Neural cell (in vitro differentiated cells): ENCODE measurements at regions not wholly inside any gene's neighbourhood (a gene's known extent, or its start where the extent isn't known, plus 50 kb on each side); places are given as distances from the start of the nearest gene placed in this dataset.

Source experiments
- H2AFZ ChIP-seq: fragments of 200-600, 300-800 bp; sonication (generic), shearing (Covaris generic); 2 replicates; pipeline ENCODE4 v1.6.0; 2014; ENCODE audit warnings: low read depth, mild to moderate bottlenecking, antibody characterized with exemption, low read length, moderate library complexity
- H3F3A ChIP-seq: fragments of 200-600 bp; shearing (Covaris generic); 2 replicates; pipeline ENCODE4 v1.6.1; 2016; ENCODE audit warnings: mild to moderate bottlenecking, moderate library complexity, mixed read lengths, antibody characterized with exemption, low read length; ENCODE audit not compliant: insufficient read depth, poor library complexity, severe bottlenecking
- H3K27ac ChIP-seq: fragments of 200-600, 300-800 bp; sonication (generic), shearing (Covaris generic); 2 replicates; pipeline ENCODE4 v1.5.1; 2014; ENCODE audit warnings: mild to moderate bottlenecking, low read length, moderate library complexity
- H3K27me3 ChIP-seq: fragments of 300-800, 200-600 bp; sonication (generic), shearing (Covaris generic); 2 replicates; pipeline ENCODE4 v1.6.0; 2014; ENCODE audit warnings: mild to moderate bottlenecking, low read depth, low read length, moderate library complexity; ENCODE audit not compliant: insufficient read depth
- H3K36me3 ChIP-seq: fragments of 300-800, 200-600 bp; sonication (generic), shearing (Covaris generic); 2 replicates; pipeline ENCODE4 v1.5.1; 2014; ENCODE audit warnings: mild to moderate bottlenecking, antibody characterized with exemption, low read length, moderate library complexity; ENCODE audit not compliant: insufficient read depth
- H3K4me2 ChIP-seq: fragments of 300-800, 200-600 bp; sonication (generic), shearing (Covaris generic); 2 replicates; pipeline ENCODE4 v1.6.0; 2014; ENCODE audit warnings: mild to moderate bottlenecking, low read length
- H3K4me3 ChIP-seq: fragments of 300-800, 200-600 bp; sonication (generic), shearing (Covaris generic); 2 replicates; pipeline ENCODE4 v1.5.1; 2014; ENCODE audit warnings: mild to moderate bottlenecking, low read length, moderate library complexity
- H3K79me2 ChIP-seq: fragments of 200-600 bp; shearing (Covaris generic); replicated peaks from 2 replicates; pipeline ENCODE4 v1.6.0; 2014; ENCODE audit warnings: mild to moderate bottlenecking, low read length, moderate library complexity; ENCODE audit not compliant: insufficient read depth
- H3K9ac ChIP-seq: fragments of 300-800, 200-600 bp; sonication (generic), shearing (Covaris generic); 2 replicates; pipeline ENCODE4 v1.6.1; 2016; ENCODE audit warnings: mild to moderate bottlenecking, low read length, mixed read lengths
- H3K9me2 ChIP-seq: fragments of 200-600 bp; shearing (Covaris generic); 2 replicates; pipeline ENCODE4 v1.6.1; 2016; ENCODE audit warnings: mild to moderate bottlenecking, low read length, mixed read lengths; ENCODE audit not compliant: insufficient read depth
- H3K9me3 ChIP-seq: fragments of 200-600, 300-800 bp; sonication (generic), shearing (Covaris generic); 2 replicates; pipeline ENCODE4 v1.6.1; 2016; ENCODE audit warnings: mild to moderate bottlenecking, mixed run types, low read length, moderate library complexity, mixed read lengths
- H4K20me1 ChIP-seq: fragments of 200-600 bp; shearing (Covaris generic); 2 replicates; pipeline ENCODE4 v1.6.1; 2016; ENCODE audit warnings: mild to moderate bottlenecking, mixed run types; ENCODE audit not compliant: insufficient read depth
- CTCF ChIP-seq: fragments of 450-650 bp; IDR thresholded peaks from 2 replicates; pipeline ENCODE4 v1.5.1; 2014; ENCODE audit warnings: antibody characterized with exemption, mild to moderate bottlenecking, moderate library complexity; ENCODE audit not compliant: poor library complexity, severe bottlenecking
- EP300 ChIP-seq: fragments of 450-650 bp; conservative IDR thresholded peaks from 2 replicates; pipeline ENCODE4 v1.6.1; 2014; ENCODE audit warnings: antibody characterized with exemption, mild to moderate bottlenecking, moderate library complexity; ENCODE audit not compliant: poor library complexity, severe bottlenecking
- EZH2 ChIP-seq: fragments of 200-600, 300-800 bp; shearing (Covaris generic), sonication (generic); IDR thresholded peaks from 2 replicates; pipeline ENCODE4 v1.6.1; 2014; ENCODE audit warnings: antibody characterized with exemption, low read length, borderline replicate concordance, mild to moderate bottlenecking; ENCODE audit not compliant: insufficient read depth, poor library complexity, severe bottlenecking
- MXI1 ChIP-seq: fragments of 450-650 bp; conservative IDR thresholded peaks from 2 replicates; pipeline ENCODE4 v1.6.1; 2014; ENCODE audit warnings: antibody characterized with exemption, mild to moderate bottlenecking; ENCODE audit not compliant: poor library complexity, severe bottlenecking
- POLR2AphosphoS5 ChIP-seq: IDR thresholded peaks from 2 replicates; pipeline ENCODE4 v1.6.1; 2012
- RAD21 ChIP-seq: fragments of 450-650 bp; conservative IDR thresholded peaks from 2 replicates; pipeline ENCODE4 v1.6.1; 2014; ENCODE audit warnings: antibody characterized with exemption, mild to moderate bottlenecking, moderate library complexity
- REST ChIP-seq: IDR thresholded peaks from 2 replicates; pipeline ENCODE4 v1.6.1; 2012; ENCODE audit warnings: borderline replicate concordance
- SMC3 ChIP-seq: fragments of 450-650 bp; conservative IDR thresholded peaks from 2 replicates; pipeline ENCODE4 v1.6.1; 2014; ENCODE audit warnings: antibody characterized with exemption, mild to moderate bottlenecking, moderate library complexity; ENCODE audit not compliant: poor library complexity
- TAF1 ChIP-seq: IDR thresholded peaks from 2 replicates; pipeline ENCODE4 v1.6.1; 2012; ENCODE audit warnings: low read depth

- Histone ChIP-seq H3K9ac (no peak overlapping the region), H2AFZ (no peak overlapping the region), H3K9me3 (no peaks in the 10 kb centered on the region), H3K27me3 (no peaks in the 10 kb centered on the region), H4K20me1 (no peaks in the 10 kb centered on the region), H3K4me3 (no peak overlapping the region), H3K4me2 (no peak overlapping the region), H3K9me2 (no peaks in the 10 kb centered on the region), H3K79me2 (no peaks in the 10 kb centered on the region), H3K27ac (no peak overlapping the region), H3F3A (no peaks in the 10 kb centered on the region), H3K36me3 (no peaks in the 10 kb centered on the region)
- TF ChIP-seq EP300 (no peak), SMC3 (no peak), POLR2AphosphoS5 (no peak), EZH2 (no peak), MXI1 (no peak), TAF1 (no peak), CTCF (no peak), RAD21 (no peak), REST (no peak)
These were observed 1077.7 kb upstream of the SLC10A2 start for GRCh38 chr13:104143760-104144416.

GRCh38 chr13:104140552-104140951 lies 1074.3 kb upstream of the SLC10A2 start:
- Histone ChIP-seq H3K27me3 (no peaks in the 10 kb centered on the region), H2AFZ (no peak overlapping the region), H3K4me3 (no peak overlapping the region), H4K20me1 (no peaks in the 10 kb centered on the region), H3F3A (no peaks in the 10 kb centered on the region), H3K27ac (no peak overlapping the region), H3K9ac (no peak overlapping the region), H3K9me3 (no peaks in the 10 kb centered on the region), H3K9me2 (no peaks in the 10 kb centered on the region), H3K36me3 (no peaks in the 10 kb centered on the region), H3K4me2 (no peak overlapping the region), H3K79me2 (no peaks in the 10 kb centered on the region)
- TF ChIP-seq EZH2, result no peak
- TF ChIP-seq TAF1, result no peak
- no peak for TF ChIP-seq EP300
- TF ChIP-seq SMC3, result no peak
- TF ChIP-seq REST, result no peak
- TF ChIP-seq RAD21, result no peak
- no peak for TF ChIP-seq CTCF
- no peak for TF ChIP-seq POLR2AphosphoS5
- TF ChIP-seq MXI1, result no peak
